T follicular helper cell (primary cell): ENCODE measurements at regions not wholly inside any gene's neighbourhood (a gene's known extent, or its start where the extent isn't known, plus 50 kb on each side); places are given as distances from the start of the nearest gene placed in this dataset.
"Not testable (repeated sequence)": the region's sequence is repeated elsewhere in the genome, so short reads cannot be mapped to it uniquely, and the experiment has no call there.

ENCODE experiments used
- DNase-seq: peaks from one replicate; pipeline ENCODE4 v3.0.0-alpha.2; 2020; ENCODE audit warnings: low read depth

GRCh38 chr18:78283425-78283824 lies 696.2 kb upstream of the SALL3 start:
- not testable (repeated sequence) for DNase-seq

GRCh38 chr18:78292618-78293380 lies 686.8 kb upstream of the SALL3 start:
- DNase-seq: no peak

GRCh38 chr18:78293540-78293939 lies 686.1 kb upstream of the SALL3 start:
- no peak for DNase-seq

- DNase-seq: no peak
These were observed 685.6 kb upstream of the SALL3 start for GRCh38 chr18:78293940-78294541.

GRCh38 chr18:78295262-78295661 lies 684.4 kb upstream of the SALL3 start:
- no peak for DNase-seq

GRCh38 chr18:78296166-78296565 lies 683.5 kb upstream of the SALL3 start:
- DNase-seq: no peak

- no peak for DNase-seq
These were observed 682.6 kb upstream of the SALL3 start for GRCh38 chr18:78297048-78297447.

- no peak for DNase-seq
These were observed 676.0 kb upstream of the SALL3 start for GRCh38 chr18:78303519-78304191.

GRCh38 chr18:78304192-78305164 lies 675.1 kb upstream of the SALL3 start:
- DNase-seq: no peak

GRCh38 chr18:78305789-78306188 lies 673.8 kb upstream of the SALL3 start:
- DNase-seq: no peak

GRCh38 chr18:78309307-78309706 lies 670.3 kb upstream of the SALL3 start:
- DNase-seq: no peak

GRCh38 chr18:78309924-78310323 lies 669.7 kb upstream of the SALL3 start:
- no peak for DNase-seq

- no peak for DNase-seq
These were observed 660.4 kb upstream of the SALL3 start for GRCh38 chr18:78319264-78319663.

GRCh38 chr18:78319961-78320360 lies 659.7 kb upstream of the SALL3 start:
- DNase-seq: no peak

- DNase-seq: no peak
These were observed 658.2 kb upstream of the SALL3 start for GRCh38 chr18:78321402-78321801.

- no peak for DNase-seq
These were observed 656.0 kb upstream of the SALL3 start for GRCh38 chr18:78323453-78324197.

- no peak for DNase-seq
These were observed 652.0 kb upstream of the SALL3 start for GRCh38 chr18:78327643-78328042.

- DNase-seq: no peak
These were observed 648.9 kb upstream of the SALL3 start for GRCh38 chr18:78330766-78331165.

GRCh38 chr18:78352910-78353309 lies 626.7 kb upstream of the SALL3 start:
- DNase-seq: no peak

GRCh38 chr18:78362198-78362597 lies 617.4 kb upstream of the SALL3 start:
- DNase-seq: no peak
